ENCODE measurements at regions not wholly inside any gene's neighbourhood (a gene's known extent, or its start where the extent isn't known, plus 50 kb on each side); places are given as distances from the start of the nearest gene placed in this dataset.
A peak's percentile ranks its signal among the peaks of the same experiment; 100 is the strongest.

GRCh38 chrX:69222103-69223090 lies 57.1 kb upstream of the PJA1 start:
- ATAC-seq (peak; percentile 60 to 78 (median 72)), DNase-seq (peak; percentile 49 to 63 (median 51))
- peaks cover 0 to 4% of the 10 kb centered on the region in 2 donors for H3K27me3 ChIP-seq
- no peaks in the 10 kb centered on the region for H3K9me3 ChIP-seq
- H3K4me3 ChIP-seq: no peak overlapping the region
- H3K4me1 ChIP-seq: no peaks in the 10 kb centered on the region
- TF ChIP-seq, protein P1, sequence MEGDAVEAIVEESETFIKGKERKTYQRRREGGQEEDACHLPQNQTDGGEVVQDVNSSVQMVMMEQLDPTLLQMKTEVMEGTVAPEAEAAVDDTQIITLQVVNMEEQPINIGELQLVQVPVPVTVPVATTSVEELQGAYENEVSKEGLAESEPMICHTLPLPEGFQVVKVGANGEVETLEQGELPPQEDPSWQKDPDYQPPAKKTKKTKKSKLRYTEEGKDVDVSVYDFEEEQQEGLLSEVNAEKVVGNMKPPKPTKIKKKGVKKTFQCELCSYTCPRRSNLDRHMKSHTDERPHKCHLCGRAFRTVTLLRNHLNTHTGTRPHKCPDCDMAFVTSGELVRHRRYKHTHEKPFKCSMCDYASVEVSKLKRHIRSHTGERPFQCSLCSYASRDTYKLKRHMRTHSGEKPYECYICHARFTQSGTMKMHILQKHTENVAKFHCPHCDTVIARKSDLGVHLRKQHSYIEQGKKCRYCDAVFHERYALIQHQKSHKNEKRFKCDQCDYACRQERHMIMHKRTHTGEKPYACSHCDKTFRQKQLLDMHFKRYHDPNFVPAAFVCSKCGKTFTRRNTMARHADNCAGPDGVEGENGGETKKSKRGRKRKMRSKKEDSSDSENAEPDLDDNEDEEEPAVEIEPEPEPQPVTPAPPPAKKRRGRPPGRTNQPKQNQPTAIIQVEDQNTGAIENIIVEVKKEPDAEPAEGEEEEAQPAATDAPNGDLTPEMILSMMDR (IDR thresholded peaks at IDR 0.05): peak; percentile 57 to 68 (median 62)
- TF ChIP-seq POLR2A (IDR thresholded peaks at IDR 0.05): no peak
- intact Hi-C loops (cut with DNase I): no loop called here
- no peak overlapping the region for H3K27ac ChIP-seq
- H3K36me3 ChIP-seq: no peaks in the 10 kb centered on the region
- WGBS (ENCODE audit: insufficient coverage, low coverage, low lambda C conversion rate, missing lambda C conversion rate): 10% methylated on average over 7 of the region's 12 CpGs

DNA sequence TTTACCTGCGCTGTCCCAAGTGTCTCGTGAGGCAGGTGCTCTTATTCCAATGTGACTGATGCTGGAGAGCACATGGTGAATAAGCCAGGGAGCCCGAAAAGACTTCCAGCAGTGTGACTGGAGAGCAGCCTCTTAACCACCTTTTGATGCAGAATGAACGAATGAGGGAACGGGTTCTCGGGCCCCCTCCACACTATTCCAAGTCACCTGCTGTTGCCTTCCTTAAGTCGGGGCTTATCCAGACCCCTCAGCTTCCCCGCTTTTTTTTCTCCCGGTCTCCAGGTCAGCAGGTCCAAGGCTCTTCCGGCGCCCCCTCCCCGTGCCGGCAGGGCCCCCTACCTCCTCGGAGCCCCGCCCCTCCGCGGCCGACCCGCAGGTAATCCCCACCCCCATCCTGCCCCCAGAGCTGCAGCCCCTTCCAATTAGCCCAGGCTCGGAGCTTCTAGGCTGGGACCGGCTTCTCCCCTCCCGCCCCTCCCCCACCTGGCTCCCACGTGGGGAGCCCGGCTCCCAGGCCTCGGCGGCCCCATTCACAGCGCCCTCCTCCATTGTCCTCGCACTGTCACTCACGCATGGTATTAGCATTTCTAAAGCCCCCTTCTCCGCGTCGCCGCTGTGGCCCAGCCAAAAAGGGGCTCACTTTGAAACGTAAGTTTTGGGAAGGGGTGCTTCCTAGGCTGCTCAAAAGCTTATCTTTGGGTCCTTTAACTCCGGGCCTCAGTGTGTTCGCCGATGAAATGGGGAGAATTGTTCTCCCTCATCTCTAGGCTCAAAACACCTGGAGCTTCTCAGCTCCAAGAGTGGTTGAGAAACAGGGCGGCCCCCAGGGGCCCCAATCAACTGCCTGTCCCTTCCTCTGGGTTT lies 56.2 kb upstream of the PJA1 start:
- no peak for DNase-seq
- intact Hi-C loops (cut with DNase I): no loop called here
- TF ChIP-seq, protein P1 (IDR thresholded peaks at IDR 0.05): no peak
- Histone ChIP-seq H3K4me1 (no peaks in the 10 kb centered on the region), H3K4me3 (no peak overlapping the region), H3K27ac (no peak overlapping the region), H3K27me3 (peaks cover 0 to 4% of the 10 kb centered on the region in 2 donors), H3K36me3 (no peaks in the 10 kb centered on the region), H3K9me3 (no peaks in the 10 kb centered on the region)
- ATAC-seq: no peak
- WGBS (ENCODE audit: insufficient coverage, low coverage, low lambda C conversion rate, missing lambda C conversion rate): 27% methylated on average over 25 of the region's 38 CpGs

GRCh38 chrX:69218407-69218997 lies 53.2 kb upstream of the PJA1 start:
- Histone ChIP-seq H3K27ac (no peak overlapping the region), H3K4me1 (no peaks in the 10 kb centered on the region), H3K4me3 (no peak overlapping the region), H3K36me3 (no peaks in the 10 kb centered on the region), H3K9me3 (no peaks in the 10 kb centered on the region), H3K27me3 (peaks cover 0 to 4% of the 10 kb centered on the region in 2 donors)
- intact Hi-C loops (cut with DNase I): no loop called here
- no peak for ATAC-seq
- TF ChIP-seq POLR2A (IDR thresholded peaks at IDR 0.05): no peak
- TF ChIP-seq, protein P1 (IDR thresholded peaks at IDR 0.05): no peak
- WGBS (ENCODE audit: insufficient coverage, low coverage, low lambda C conversion rate, missing lambda C conversion rate): 75% methylated on average over 1 of the region's 2 CpGs
- no peak for DNase-seq

- TF ChIP-seq, protein P1 (IDR thresholded peaks at IDR 0.05): no peak
- TF ChIP-seq POLR2A (IDR thresholded peaks at IDR 0.05): no peak
- WGBS (ENCODE audit: insufficient coverage, low coverage, low lambda C conversion rate, missing lambda C conversion rate): no CpG with 5 or more reads among the region's 5 CpGs
- Histone ChIP-seq H3K27ac (no peak overlapping the region), H3K27me3 (peaks cover 0 to 2% of the 10 kb centered on the region in 2 donors), H3K36me3 (no peaks in the 10 kb centered on the region), H3K9me3 (no peaks in the 10 kb centered on the region), H3K4me1 (no peaks in the 10 kb centered on the region), H3K4me3 (no peak overlapping the region)
- ATAC-seq (no peak), DNase-seq (no peak)
- intact Hi-C loops (cut with DNase I): no loop called here
Observed at GRCh38 chrX:69216911-69217310, 51.7 kb upstream of the PJA1 start.
